Aorta (tissue), 5 donors: ENCODE measurements at regions not wholly inside any gene's neighbourhood (a gene's known extent, or its start where the extent isn't known, plus 50 kb on each side); places are given as distances from the start of the nearest gene placed in this dataset.

Experiments used
- ATAC-seq: fragments of 200-7000 bp; cut with Tn5 transposase; one replicate; pipeline ENCODE4 v1.9.1; 2022; ENCODE audit warnings: moderate library complexity; ENCODE audit not compliant: low FRiP score
- DNase-seq, 2 donors: peaks; one replicate each; pipeline ENCODE4 v3.0.0-alpha.2; 2020
- H3K27ac ChIP-seq, 2 donors: one replicate each; pipeline ENCODE4 v1.5.1; 2013; ENCODE audit warnings: low read length in 2 of 2, mild to moderate bottlenecking in 2 of 2, moderate library complexity in 2 of 2, control low read depth in 1 of 2, inconsistent platforms in 1 of 2, low read depth in 1 of 2
- H3K27me3 ChIP-seq, 2 donors: one replicate each; pipeline ENCODE4 v1.6.1; 2013; ENCODE audit warnings: control low read depth in 1 of 2, low read length in 1 of 2, mild to moderate bottlenecking in 1 of 2, moderate library complexity in 1 of 2; ENCODE audit not compliant: insufficient read depth in 2 of 2, control insufficient read depth in 1 of 2
- H3K36me3 ChIP-seq, 2 donors: one replicate each; pipeline ENCODE4 v1.6.1; 2013; ENCODE audit warnings: control low read depth in 1 of 2, low read length in 1 of 2, mild to moderate bottlenecking in 1 of 2; ENCODE audit not compliant: insufficient read depth in 2 of 2, control insufficient read depth in 1 of 2
- H3K4me1 ChIP-seq, 2 donors: one replicate each; pipeline ENCODE4 v1.6.1; 2013; ENCODE audit warnings: low read length in 2 of 2, control low read depth in 1 of 2, mild to moderate bottlenecking in 1 of 2, moderate library complexity in 1 of 2; ENCODE audit not compliant: insufficient read depth in 2 of 2, control insufficient read depth in 1 of 2
- H3K4me3 ChIP-seq, 2 donors: one replicate each; pipeline ENCODE4 v1.5.1; 2013; ENCODE audit warnings: low read length in 2 of 2, control low read depth in 1 of 2, mild to moderate bottlenecking in 1 of 2
- H3K9me3 ChIP-seq: one replicate; pipeline ENCODE4 v1.6.1; 2013; ENCODE audit warnings: mild to moderate bottlenecking, low read length; ENCODE audit not compliant: control insufficient read depth
- WGBS, 2 donors: extraction: QIAGEN DNeasy Blood & Tissue Kit; methylation state at CpG; one replicate each; pipeline ENCODE4 v1.1.7; 2013; 5-methylcytosine and 5-hydroxymethylcytosine counted together
- intact Hi-C, 2 donors: fragments of 100-400 bp; cut with DNase I; formaldehyde crosslinking; loops; one replicate each; pipeline versions ENCODE4 v1.14.2 to v1.15.0; 2022
- donor health status: healthy with polysubstance abuse.
- donor health status: Bipolar disorder and iron deficiency.
- donor health status: DM: no; HTN: no; CAD: no.
- donor health status: DM: no; HTN: no; CAD: no.
- donor health status: DM: yes; HTN: yes; CAD: no.

DNA sequence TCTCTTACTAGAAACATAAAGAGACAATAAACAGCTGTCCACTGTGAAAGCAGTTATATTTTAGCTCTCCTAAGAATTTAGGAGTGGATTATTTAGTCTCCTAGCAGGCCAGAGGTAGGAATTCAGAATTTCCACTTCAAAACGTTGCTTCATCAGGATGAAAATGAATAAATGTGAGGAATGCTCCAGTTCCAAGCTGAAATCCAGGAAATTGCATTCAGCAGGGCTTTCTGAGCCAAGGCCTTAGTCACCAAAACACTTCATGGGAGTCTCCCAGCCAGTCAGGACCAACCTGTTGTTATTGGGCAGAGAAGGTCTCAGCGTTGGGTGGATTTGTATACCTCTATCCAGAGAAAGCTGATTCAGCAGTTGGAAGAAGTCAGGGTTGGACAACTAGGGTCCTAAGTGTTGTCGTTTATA, 1040.3 kb downstream of the TLE1 start:
- Histone ChIP-seq H3K36me3 (no peaks in the 10 kb centered on the region), H3K4me1 (peaks cover 0 to 11% of the 10 kb centered on the region in 2 donors), H3K9me3 (no peaks in the 10 kb centered on the region), H3K27ac (no peak overlapping the region), H3K27me3 (no peaks in the 10 kb centered on the region), H3K4me3 (no peak overlapping the region)
- intact Hi-C loops = loop anchor here in 1 of 2 donors (10.0 kb wide), 1 partner anchor 66 kb away; no protein-coding TSS in a partner anchor
- DNase-seq (peak in 1 of 2 donors; percentile 62), ATAC-seq (peak; percentile 83)
- 4 to 8% methylated on average over 3 of the region's 3 CpGs for WGBS, 2 donors

DNA sequence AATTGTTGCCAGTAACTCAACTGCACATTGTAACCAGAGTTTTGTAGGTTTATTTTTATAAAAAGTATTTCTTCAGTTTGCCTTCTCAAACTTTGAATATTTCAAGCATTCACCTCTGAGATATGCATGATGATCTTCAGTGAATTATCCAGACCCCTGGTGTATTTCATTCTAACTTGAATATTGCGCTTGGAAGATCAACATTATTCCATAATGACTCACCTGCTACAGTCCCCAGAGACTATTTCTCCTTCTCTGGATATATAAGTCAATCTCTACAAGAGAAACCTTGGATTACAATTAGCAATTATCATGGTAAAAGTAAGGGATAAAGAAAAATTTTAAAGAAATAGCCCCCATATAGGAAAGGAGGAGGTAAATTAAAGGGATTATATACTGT, 1041.0 kb downstream of the TLE1 start:
- no peak overlapping the region for H3K27ac ChIP-seq

DNA sequence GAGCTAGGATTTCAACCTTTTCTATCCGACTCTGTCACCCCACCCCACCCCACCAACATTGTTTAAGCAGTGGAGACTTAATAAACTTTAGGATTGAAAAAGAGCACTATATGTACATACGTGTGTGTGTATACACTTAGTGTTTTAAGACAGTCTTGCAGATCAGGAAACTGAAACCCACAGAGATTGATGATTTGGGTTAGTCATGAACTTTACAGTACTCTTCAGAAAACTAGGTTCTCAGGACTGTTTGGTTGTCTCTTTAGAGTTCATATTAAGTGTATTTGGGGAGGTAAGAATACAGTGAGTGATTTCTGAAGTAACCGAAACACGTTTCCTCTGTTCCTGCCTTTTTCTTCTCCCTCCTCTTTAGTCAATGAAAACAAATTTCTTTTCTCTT, 1043.1 kb downstream of the TLE1 start:
- intact Hi-C loops = loop anchor here in 1 of 2 donors (10.0 kb wide), 1 partner anchor 69 kb away; no protein-coding TSS in a partner anchor
- 94 to 96% methylated on average over 4 of the region's 4 CpGs for WGBS, 2 donors
- H3K9me3 ChIP-seq = no peaks in the 10 kb centered on the region

More for the DNA sequence above, 1041.0 kb downstream of the TLE1 start:
- H3K36me3 ChIP-seq = no peaks in the 10 kb centered on the region
- ATAC-seq (no peak), DNase-seq (no peak)
- peaks cover 0 to 11% of the 10 kb centered on the region in 2 donors for H3K4me1 ChIP-seq
- intact Hi-C loops = loop anchor here in 1 of 2 donors (10.0 kb wide), 1 partner anchor 66 kb away; no protein-coding TSS in a partner anchor
- H3K27me3 ChIP-seq = no peaks in the 10 kb centered on the region
- 34 to 50% methylated on average over 1 of the region's 1 CpG for WGBS, 2 donors
- no peak overlapping the region for H3K4me3 ChIP-seq
- no peaks in the 10 kb centered on the region for H3K9me3 ChIP-seq

DNA sequence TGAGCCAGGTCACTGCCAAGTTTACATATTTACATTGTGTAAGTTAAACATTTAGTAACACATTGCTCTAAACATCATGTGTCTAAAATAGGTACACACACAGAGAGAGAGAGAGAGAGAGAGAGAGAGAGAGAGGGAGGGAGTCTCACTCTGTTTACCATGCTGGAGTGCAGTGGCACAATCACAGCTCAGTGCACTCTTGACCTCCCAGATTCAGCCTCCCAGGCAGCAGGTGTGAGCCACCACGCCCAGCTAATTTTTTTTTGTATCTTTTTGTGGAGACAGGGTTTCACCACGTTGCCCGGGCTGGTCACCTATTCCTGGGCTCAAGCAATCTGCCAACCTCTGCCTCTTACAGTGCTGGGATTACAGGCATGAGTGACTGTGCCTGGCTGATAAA, 1045.3 kb downstream of the TLE1 start:
- Histone ChIP-seq H3K27ac (no peak overlapping the region), H3K4me1 (peaks cover 0 to 1% of the 10 kb centered on the region in 2 donors), H3K27me3 (no peaks in the 10 kb centered on the region), H3K9me3 (no peaks in the 10 kb centered on the region), H3K4me3 (no peak overlapping the region), H3K36me3 (no peaks in the 10 kb centered on the region)
- DNase-seq (no peak), ATAC-seq (no peak)
- intact Hi-C loops = loop anchor here in 1 of 2 donors (10.0 kb wide), 1 partner anchor 71 kb away; no protein-coding TSS in a partner anchor
- WGBS, 2 donors = 92 to 96% methylated on average over 3 of the region's 3 CpGs

More for the DNA sequence above, 1043.1 kb downstream of the TLE1 start:
- no peaks in the 10 kb centered on the region for H3K36me3 ChIP-seq
- ATAC-seq (no peak), DNase-seq (no peak)
- peaks cover 0 to 5% of the 10 kb centered on the region in 2 donors for H3K4me1 ChIP-seq
- no peaks in the 10 kb centered on the region for H3K27me3 ChIP-seq
- H3K27ac ChIP-seq = no peak overlapping the region
- no peak overlapping the region for H3K4me3 ChIP-seq

DNA sequence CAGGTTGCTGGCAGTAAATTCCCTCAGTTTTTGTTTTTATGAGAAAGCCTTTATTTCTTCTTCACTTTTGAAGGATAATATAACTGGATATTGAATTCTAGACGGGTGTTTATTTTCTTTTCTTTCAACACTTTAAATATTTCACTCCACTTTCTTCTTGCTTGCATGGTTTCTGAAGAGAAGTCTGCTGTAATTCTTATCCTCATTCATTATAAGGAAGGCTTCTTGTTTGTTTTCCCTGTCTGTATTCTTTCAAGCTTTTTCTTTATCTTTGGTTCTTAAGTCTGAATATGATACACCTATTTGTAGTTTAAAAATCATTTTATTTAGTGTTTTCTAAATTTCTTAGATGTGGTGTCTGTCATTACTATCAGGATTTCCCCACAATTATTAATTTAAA, 1054.3 kb downstream of the TLE1 start:
- Histone ChIP-seq H3K36me3 (no peaks in the 10 kb centered on the region), H3K9me3 (no peaks in the 10 kb centered on the region), H3K4me1 (no peaks in the 10 kb centered on the region), H3K4me3 (no peak overlapping the region), H3K27me3 (no peaks in the 10 kb centered on the region), H3K27ac (no peak overlapping the region)
- no peak for DNase-seq
- intact Hi-C loops = no loop called here
- ATAC-seq = no peak
- 72 to 84% methylated on average over 1 of the region's 1 CpG for WGBS, 2 donors

DNA sequence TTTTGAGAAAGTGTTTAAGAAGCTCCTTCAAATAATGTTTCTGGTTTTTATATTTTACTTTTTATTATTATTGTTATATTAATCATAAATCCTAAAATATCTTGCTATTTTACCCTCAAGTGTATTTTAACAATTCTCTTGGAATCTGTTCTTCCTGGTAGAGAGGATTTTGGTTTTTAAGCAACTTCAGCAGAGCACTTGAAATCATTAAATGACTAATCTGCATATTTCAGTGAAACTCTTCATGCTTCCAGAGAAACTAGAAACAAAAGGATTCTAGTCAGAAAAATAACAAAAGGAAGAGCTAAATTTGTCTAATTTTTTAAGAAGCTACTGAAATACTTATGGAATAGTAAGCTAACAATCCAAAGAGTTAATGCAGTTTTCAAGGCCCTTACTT, 1057.3 kb downstream of the TLE1 start:
- Histone ChIP-seq H3K4me1 (no peaks in the 10 kb centered on the region), H3K27ac (no peak overlapping the region), H3K36me3 (no peaks in the 10 kb centered on the region), H3K9me3 (no peaks in the 10 kb centered on the region), H3K27me3 (no peaks in the 10 kb centered on the region), H3K4me3 (no peak overlapping the region)
- intact Hi-C loops = no loop called here
- ATAC-seq = no peak
- no peak for DNase-seq

DNA sequence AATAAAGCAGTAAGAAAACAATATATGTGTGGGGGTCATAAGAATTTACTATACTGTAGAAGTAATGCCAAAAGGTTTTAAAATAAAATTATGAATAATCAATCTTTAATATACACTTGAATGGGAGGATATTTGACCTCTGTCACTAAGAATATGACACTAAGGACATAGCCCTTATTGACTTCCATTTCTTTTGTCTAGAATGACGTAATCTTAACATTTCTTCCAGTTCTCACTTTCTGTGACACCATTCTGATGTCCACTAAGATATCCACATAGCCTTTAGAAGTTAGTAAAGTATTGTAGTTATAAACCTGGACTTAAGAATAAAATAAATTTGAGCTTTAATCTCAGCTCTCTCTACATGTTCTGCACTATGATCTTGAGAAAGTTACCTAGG, 1050.7 kb downstream of the TLE4 start:
- H3K9me3 ChIP-seq = no peaks in the 10 kb centered on the region
- H3K36me3 ChIP-seq = no peaks in the 10 kb centered on the region
- H3K4me1 ChIP-seq = no peaks in the 10 kb centered on the region
- ATAC-seq (no peak), DNase-seq (no peak)
- 89 to 94% methylated on average over 1 of the region's 1 CpG for WGBS, 2 donors
- H3K27ac ChIP-seq = no peak overlapping the region
- intact Hi-C loops = no loop called here
- no peaks in the 10 kb centered on the region for H3K27me3 ChIP-seq
- no peak overlapping the region for H3K4me3 ChIP-seq

DNA sequence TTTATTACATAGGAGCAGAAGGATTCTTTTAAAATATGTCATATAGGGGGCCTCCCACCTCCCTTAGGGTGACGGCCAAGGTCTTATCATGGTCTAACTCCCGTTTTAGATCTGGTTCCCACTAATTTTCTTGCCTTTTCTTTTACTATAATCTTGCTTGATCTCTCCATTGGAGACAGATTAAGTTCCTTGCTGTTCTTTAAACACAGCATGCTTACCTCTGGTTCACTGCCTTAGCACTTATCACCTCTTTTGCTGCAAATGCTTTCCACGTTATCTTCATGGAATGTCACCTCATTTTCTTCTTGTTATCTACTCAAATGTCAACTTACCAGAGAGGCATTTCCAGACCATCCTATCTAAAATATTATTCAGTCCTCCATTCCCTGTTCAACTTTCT, 1047.6 kb downstream of the TLE4 start:
- WGBS, 2 donors = 67 to 78% methylated on average over 3 of the region's 3 CpGs
- no peaks in the 10 kb centered on the region for H3K36me3 ChIP-seq
- ATAC-seq (no peak), DNase-seq (no peak)
- H3K4me3 ChIP-seq = no peak overlapping the region
- no peaks in the 10 kb centered on the region for H3K4me1 ChIP-seq
- H3K27ac ChIP-seq = no peak overlapping the region
- no peaks in the 10 kb centered on the region for H3K27me3 ChIP-seq
- intact Hi-C loops = no loop called here
- no peaks in the 10 kb centered on the region for H3K9me3 ChIP-seq

DNA sequence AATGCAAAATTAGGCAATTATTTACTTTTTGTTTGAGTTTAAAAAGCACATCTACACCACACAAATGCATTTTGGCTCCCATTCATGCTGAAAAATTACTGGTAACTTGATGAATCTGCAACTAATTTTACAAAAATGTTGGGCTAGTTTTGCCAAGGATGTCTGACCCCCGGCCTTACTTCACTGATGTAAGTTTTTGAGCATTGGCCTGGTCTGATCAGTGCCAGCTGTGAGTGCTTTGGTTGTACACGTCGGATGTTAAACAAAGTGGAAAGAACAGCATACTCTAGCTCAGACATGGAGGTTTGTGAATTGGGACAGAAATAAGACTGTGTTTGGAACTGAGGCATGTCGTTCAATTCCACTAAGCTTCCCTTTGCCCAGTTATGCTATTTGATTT, 1044.2 kb downstream of the TLE4 start:
- ATAC-seq = no peak
- intact Hi-C loops = no loop called here

More for the DNA sequence above, 1044.2 kb downstream of the TLE4 start:
- H3K36me3 ChIP-seq = no peaks in the 10 kb centered on the region
- no peak for DNase-seq
- no peaks in the 10 kb centered on the region for H3K27me3 ChIP-seq
- H3K27ac ChIP-seq = no peak overlapping the region
- H3K9me3 ChIP-seq = no peaks in the 10 kb centered on the region
- no peak overlapping the region for H3K4me3 ChIP-seq
- 15 to 23% methylated on average over 4 of the region's 4 CpGs for WGBS, 2 donors
- H3K4me1 ChIP-seq = no peaks in the 10 kb centered on the region
